Stimulated activated CD4-positive, alpha-beta T cell treated with anti-CD3 and anti-CD28 coated beads, Interleukin-4, amount 100 ng/mL, for 48 hours (primary cell): ENCODE measurements at regions not wholly inside any gene's neighbourhood (a gene's known extent, or its start where the extent isn't known, plus 50 kb on each side); places are given as distances from the start of the nearest gene placed in this dataset.
"Not testable (repeated sequence)": the region's sequence is repeated elsewhere in the genome, so short reads cannot be mapped to it uniquely, and the experiment has no call there.

Experiments used
- DNase-seq, 2 donors: peaks; one replicate each; pipeline ENCODE4 v3.0.0-alpha.2; 2020; ENCODE audit warnings: low read depth in 2 of 2

DNA sequence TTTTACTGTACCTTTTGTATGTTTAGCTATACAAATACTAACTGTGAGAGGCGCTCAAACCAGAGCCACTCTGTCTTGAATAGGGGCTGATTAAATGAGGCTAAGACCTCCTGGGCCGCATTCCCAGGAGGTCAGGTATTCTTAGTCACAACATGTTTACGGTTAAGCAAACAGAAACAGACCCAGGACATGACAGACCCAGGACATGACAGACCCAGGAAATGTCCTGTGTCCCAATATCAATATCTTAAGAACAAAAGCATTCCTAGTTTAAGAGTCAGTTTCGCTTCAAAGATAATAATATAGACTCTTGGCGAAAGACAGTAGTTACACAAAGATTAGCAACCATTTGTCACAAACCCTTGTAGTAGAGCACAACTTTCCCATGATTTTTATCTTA, 304.5 kb downstream of the CCSER2 start:
- no peak for DNase-seq

DNA sequence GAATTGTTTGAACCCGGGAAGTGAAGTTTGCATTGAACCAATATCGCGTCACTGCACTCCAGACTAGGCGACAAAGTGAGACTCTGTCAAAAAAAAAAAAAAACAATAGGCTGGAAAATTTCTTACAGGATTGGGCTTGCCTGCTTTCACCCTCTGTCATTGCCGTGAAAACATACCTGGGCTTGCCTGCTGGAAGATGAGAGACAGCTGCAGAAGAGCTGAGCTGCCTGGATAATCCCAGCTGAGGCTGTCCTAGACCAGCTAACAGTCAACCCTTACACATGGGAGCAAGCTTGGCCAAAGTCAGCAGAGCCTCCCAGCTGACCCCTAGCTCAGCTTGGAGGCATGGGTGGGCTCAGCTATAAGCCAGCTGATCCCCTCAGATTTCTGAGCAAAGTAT, 306.2 kb downstream of the CCSER2 start:
- no peak for DNase-seq

- not testable (repeated sequence) for DNase-seq
Observed at GRCh38 chr10:84650628-84651027, 322.2 kb downstream of the CCSER2 start.

DNA sequence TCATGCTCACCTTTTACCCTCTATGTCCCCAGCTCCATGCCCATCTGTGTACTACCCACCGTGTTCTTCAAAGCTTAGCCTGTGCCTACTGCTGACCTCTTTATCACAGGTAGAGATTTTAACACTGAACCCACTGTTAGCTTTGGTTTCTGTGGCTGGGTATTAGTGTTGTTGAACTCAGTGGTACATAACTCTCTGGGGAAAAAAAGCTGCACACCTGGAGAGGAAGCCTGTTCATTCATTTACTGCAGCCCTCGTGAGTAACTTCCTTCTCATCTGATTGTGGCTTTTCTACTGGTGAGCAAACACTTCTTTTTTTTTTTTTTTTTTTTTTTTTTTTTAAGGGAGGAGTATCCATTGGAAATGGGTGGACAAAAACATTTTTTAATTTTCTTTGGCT, 326.3 kb downstream of the CCSER2 start:
- DNase-seq = no peak

GRCh38 chr10:84659027-84659426, 330.6 kb downstream of the CCSER2 start:
- no peak for DNase-seq

DNA sequence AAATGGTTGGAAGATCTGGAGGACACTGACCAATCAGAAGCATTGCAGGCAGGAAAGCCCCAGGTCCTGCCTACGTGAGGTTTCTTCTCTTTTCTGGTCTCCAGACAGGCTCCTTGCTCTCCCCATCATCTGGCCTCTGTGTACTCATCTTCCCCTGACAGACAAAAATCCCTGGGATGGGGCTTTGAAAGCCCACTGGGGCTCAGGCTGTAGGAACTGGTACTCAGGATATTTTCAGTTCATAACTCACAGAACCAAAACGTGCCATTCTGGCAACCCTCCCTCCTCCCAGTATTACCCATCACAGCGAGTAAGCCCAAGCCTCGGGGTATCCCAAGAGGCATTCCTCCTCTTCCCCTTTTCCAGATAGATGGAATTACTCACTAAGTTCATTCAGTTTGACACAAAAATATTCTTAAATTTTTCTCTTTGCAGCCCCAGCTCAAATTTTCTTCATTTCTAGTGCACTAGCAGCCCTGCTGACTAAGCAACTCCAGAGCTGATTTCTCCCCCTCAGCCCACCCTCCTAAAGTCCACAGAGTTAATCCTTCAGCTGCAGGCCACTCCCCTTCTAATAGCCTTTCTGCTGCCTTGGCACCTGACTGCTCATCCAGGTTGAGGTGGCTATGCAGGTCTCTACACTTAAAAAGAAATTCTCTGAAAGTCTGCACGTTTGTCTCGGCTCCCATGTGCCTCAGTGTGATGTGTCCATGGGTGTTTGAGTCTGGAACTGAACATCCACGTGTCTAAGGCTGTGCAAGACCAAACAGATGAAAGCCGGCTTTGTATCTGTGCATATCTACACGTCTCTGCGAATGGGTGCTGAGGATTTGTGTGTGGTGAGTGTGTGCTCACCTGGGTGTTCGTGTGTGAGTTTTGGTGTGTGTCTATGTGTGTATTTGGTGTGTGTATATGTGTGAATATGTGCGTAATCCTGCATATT, 331.4 kb downstream of the CCSER2 start:
- DNase-seq = no peak

- no peak for DNase-seq
Observed at GRCh38 chr10:84660450-84661159, 332.2 kb downstream of the CCSER2 start.

DNA sequence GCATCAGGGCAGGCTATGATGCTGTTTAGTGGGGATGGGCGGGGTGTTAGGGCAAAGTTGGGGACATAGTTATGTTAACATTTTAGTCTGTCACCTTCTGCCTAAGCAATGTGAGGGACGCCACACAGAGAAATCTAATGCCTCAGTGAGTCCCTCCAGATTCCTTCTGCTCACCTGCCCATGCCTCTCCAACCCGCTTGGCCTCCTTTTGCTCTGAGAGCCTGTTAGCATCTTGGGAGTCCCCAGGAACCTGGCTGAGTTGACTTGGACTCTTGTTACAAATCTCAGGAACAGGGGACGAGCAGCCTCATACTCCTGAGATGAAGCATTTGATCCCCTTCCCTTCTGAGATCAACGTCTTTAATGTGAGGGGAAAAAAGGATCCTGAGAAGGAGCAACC, 336.8 kb downstream of the CCSER2 start:
- no peak for DNase-seq

GRCh38 chr10:84665883-84666463, 337.6 kb downstream of the CCSER2 start:
- peak; percentile 11 to 15 for DNase-seq

GRCh38 chr10:84668186-84668763, 339.9 kb downstream of the CCSER2 start:
- DNase-seq = no peak

- no peak for DNase-seq
Observed at GRCh38 chr10:84675060-84675459, 346.7 kb downstream of the CCSER2 start.

- DNase-seq = no peak
Observed at GRCh38 chr10:84676536-84676935, 348.1 kb downstream of the CCSER2 start.

DNA sequence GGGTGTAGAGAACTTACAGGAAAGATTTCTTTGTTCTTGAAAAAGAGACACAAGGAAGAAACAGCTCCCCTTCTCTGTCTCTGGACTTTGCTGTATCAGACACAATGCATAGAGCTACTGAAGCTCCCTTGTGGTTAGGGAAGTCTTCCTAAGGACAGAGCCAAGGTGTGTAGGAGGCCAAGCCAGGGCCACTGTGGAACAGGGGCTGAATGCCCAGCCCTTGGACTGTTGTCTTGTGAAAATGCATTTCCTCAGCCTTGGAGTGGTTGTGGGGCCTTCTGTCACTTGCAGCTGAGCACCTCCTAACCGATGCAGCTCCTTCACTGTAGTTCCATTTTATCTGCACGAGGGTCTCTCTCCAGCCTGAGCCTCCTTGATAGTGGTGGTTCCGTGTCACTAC, 353.4 kb downstream of the CCSER2 start:
- DNase-seq = no peak

GRCh38 chr10:84683550-84683949, 355.2 kb downstream of the CCSER2 start:
- no peak for DNase-seq

GRCh38 chr10:84683980-84684740, 355.8 kb downstream of the CCSER2 start:
- DNase-seq = no peak

- no peak for DNase-seq
Observed at GRCh38 chr10:84685047-84685660, 356.8 kb downstream of the CCSER2 start.

DNA sequence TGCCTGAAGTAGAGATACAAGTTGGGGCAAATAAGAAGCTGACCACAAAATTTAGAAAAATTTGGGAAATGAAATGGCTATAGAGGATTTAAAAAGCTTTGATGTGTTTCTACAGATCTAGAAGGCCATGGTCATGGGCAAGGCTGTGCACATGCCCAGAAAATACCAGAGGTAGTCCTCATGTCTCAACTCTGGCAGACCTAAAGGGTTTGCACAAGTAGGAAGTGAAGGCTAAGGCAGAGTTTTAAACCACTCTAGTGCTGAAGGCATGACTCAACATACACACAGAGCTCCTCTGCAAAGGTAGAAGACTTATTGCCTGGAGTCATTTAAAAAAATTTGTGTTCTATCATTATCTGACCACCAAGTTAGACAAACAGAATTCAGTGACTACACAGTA, 364.6 kb downstream of the CCSER2 start:
- no peak for DNase-seq

DNA sequence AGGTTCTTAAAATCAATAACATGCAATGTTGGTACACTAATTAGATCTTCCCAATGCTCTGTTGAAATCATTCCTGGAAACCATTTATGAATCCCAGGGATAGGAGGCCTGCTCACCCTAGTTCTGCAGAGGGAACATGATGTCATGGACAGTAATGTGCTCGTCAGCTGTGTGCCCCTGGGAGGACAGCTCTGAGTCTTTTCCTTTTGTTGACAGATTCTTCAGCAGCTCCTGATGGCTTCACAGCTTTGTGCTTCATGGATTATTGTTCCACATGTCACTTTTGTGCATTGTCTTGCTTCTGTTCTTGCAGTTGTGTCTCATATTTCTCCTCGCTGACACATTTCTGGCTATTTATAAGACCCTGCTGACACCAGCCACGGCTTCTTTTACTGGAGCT, 367.5 kb downstream of the CCSER2 start:
- DNase-seq = no peak

DNA sequence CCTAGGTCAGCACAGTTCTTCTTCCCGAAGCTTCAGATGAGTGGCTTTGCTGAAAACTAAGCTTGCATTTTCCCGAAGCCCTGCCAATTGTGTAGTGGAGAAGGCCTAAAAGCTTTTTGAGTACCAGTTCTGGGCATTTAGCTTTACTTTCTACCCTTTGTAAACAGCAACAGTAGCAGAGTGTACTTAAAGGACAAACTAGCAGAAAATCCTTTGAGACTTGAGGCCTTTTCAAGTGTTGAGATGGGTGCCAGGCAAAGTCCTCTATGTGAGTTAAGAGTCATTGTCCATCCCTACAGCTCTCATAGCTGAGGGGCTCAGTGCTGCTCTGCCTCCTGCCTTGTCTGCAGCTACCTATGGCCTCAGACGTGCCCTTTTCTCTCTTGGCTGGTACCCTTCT, 368.2 kb downstream of the CCSER2 start:
- DNase-seq = no peak

DNA sequence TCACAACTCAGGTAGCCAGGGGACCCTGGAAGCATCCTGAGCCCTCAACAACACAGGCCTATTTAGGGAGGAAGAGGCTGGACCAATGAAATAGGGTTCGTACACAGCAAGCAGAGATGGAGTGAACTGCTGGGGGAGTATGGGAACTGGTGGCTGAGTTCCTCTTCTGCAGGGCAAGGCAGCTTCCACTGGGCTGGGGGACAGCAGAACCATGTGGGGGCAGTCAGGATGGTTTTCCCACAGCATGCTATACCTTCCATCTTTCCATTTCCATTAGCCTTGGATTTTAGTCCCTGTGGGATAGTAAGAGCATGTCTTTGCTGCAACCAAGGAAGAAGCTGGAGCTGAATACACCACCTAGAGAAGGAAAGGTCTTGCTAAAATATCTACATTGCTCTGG, 370.6 kb downstream of the CCSER2 start:
- DNase-seq = no peak
